HK-2 (cell line): ENCODE measurements at regions not wholly inside any gene's neighbourhood (a gene's known extent, or its start where the extent isn't known, plus 50 kb on each side); places are given as distances from the start of the nearest gene placed in this dataset.

Experiments used
- DNase-seq: peaks from one replicate; pipeline ENCODE4 v3.0.0-alpha.2; 2018; ENCODE audit not compliant: unreplicated experiment

DNA sequence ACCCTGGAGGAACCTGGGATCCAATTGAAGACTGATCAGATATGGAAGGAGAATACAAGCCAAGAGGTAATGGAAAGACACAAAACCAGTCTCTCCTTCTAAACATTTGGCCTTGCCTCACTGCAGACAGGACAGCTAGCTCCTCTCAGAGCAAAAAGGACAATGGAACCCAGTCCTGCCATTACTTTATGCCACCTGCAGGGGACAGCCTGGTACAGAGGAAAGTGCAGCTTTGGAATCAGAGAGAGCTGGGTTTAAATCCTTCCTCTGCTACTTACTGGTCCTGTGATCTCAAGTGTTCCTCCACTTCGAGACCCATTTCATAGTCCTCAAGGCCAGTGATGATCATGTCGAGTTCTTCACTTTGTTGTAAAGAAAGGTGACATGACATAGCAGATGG, 159.4 kb upstream of the SMAD3 start:
- no peak for DNase-seq

DNA sequence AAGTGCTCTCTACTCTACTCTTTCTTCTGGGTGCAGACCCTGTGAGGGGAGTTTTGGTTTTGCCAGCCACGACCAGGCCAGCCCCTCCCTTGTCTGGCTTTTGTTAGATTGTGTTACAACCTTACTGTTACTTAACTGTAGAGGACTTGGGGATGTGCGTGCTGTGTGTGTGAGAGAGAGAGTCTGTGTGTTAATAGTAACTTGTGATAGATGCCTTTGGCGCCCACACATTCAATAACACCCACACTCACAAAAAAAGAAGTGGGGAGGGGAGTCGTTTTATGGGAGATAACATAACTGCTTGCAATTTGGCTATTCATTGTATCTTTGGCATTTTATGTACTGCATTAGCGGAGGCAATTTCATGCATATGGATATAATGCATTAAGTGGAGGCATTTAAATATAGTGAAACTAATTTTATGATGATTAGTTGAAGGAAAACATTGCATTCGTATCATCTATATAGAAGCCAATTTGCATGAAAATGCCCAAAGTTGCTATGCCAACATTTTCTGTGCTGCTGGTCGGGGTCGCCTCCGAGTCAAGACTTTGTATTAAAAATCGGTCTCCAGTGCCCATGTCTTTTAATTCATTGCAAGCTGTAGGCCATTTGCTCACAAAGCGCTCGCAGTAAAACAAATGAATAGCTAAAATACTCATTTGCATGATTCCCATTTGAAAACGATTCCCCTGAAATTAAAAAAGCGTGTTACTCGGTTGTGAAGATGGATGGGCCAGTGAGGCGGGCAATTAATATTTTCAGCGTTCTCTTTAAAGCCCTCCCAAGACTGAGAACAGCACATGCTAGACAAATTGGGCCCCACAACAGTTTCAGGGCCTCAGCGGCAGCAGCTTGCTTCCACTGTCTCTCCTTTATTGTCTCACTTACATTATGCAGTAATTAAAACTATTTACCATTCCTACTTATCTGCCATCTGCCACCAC, 158.5 kb upstream of the SMAD3 start:
- no peak for DNase-seq

DNA sequence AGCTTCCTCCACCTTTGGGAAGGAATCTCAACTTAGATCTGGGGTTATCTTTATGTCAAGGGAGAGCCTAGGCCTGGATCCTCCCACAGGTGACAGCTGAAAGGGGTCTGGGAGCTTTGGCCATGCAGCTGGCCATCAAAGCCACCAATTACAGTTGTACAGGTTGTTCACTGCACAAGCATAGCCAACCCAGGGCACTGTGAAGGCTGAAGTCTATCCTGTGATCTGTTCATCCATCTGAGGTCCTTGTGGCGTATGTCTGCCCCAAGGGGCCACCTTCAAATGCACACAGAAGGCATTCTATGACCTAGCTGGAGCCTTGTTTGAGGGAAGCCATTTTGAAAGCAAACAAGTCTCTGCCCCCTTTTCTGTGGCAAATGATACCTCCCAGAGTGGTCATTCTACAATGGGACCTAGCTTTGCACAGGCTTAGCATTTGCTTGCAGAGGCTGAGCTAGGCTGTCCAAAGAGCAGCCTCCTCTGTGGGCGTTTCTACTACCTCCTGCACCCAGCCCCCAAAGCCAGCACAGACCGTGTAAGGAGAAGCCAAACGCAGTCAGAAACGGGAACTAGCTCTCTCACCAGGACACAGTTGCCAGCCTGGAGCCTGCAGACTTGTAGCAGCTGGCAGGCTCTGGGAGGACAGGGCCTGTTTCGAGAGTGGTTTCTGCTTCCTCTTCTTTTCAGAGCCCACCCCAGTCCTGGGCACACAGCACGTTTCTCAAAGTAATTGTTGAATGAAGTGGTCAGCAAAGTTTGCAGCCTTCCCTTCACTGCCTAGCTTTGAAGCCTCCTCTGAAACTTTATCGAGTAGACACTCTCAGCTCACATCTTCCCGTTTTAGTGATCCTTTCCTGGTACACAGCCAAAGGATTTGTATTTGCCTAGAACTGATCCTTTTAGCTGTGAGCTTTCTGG, 157.3 kb upstream of the SMAD3 start:
- no peak for DNase-seq

DNA sequence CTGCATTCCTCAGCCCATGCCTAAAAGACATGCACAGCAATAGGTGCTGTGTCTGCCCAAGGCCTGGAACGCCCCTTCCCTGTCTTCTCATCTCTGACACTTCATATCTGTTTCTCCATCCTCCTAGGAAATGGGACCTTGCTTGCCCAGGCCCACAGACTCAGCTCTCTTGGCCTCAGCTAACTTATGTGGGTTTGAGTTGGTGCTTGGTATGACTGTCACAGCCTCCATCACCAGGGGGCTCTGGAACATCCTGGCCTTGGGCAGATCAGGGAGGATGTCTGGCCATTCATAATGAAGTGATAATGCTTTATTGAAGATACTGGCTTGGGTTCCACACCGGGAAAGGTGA, 156.7 kb upstream of the SMAD3 start:
- no peak for DNase-seq

DNA sequence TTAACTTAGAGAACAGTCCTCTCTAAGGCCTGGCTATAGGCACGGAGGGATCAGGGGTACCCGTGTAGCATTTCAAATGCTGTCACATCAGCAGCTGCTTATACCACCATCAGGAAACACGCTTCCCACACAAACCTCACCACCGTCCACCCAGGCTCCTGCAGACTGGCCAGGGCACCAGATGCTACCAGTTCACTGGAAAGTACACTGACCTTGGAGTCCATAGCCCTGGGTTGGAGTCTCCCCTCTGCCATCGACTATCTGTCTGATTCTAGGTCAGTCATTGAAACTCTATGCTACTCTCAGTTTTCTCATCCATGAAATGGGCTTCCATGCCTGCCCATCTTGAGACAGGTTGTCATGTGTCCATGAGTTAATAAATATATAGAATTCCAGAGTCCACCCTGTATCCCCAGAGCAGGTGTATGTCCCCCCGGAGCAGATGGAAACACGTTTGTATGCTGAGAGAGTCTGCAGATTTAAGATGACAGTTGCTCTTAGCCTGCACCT, 156.0 kb upstream of the SMAD3 start:
- DNase-seq = no peak

DNA sequence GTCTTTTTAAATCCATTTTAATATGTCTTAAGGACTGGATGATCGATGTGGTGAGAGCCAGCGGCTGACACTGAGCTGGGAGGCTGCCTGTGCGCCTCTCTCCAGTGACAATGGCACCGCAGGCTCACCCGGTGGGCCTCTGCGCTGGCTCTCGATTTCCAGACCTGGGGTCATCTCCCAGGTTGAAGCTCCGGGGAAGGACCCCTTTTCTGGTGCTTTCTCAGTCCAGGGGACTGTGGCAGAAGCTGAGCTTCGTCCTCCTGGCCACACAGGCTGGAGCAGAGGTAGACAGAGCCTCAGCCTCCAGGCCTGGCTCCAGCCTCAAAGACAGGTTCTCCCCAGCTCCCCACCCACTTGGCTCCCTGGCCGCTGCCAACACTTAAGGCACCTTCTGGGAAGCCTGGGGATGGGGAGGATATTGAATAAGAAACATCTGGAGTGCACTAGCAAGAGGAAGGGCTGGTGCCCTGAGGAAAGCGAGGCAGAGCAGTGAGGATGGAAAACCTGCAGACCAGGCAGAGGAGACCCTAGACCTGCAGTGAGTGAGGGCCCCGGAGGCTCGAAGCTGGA, 154.2 kb upstream of the SMAD3 start:
- no peak for DNase-seq

DNA sequence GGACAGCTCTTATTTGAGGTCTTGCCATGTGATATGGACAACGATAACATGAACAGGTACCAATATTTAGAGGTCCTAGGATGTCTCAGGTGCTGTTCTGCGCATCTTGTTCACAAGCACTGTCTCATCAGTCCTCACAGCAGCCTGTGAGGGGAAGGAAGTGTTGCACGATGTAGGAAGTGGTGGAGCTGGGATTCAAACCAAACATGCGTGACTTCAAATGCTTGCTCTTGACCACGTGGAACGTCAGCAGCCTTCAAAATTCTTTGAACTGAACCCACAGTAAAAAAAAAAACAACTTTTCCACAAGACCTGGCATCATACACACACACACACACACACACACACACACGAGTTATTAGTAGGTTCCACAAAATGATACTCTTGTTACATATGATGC, 153.4 kb upstream of the SMAD3 start:
- DNase-seq = no peak

DNA sequence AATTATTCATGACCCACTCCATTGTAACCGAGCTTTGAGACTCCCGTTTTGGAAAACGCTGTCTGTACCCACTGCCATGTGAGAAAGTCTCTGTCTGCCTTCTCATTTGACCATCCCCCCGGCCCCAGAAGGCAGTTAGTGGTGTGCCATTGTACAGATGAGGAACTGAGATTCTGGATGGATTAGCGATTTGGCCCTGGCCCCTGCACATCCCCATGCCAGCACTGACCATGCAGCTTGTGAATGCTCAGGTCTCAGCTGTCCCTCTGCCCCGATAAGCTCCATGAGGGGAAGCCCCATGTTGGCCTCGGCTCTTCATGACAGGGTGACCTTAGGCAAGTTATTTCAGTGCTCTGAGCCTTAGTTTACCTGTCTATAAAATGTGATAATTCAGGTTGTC, 153.0 kb upstream of the SMAD3 start:
- no peak for DNase-seq

DNA sequence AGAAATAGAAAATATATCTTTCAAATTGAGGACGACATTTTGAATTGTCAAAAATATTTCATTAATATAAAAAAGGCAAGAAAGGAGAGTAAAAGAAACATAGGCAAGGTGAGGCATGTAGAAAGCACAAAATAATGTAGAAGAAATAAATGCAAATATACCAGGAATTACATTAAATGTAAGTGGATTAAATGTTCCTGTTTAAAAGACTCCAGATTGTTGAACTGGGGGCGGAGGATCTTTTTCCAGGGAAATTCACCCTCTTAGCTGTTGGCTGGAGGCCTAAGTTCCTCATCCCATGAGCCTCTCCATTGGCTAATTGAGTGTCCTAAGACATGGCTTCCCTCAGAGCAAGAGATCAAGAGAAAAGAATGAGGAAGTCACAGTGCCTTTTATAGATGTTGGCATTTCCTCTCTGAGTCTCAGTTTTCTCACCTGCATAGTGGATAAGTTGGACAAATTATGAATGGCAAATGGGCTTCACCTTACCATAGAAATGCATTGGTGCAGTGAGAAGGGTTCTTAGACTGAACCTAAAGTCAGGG, 147.4 kb upstream of the SMAD3 start:
- DNase-seq = no peak

DNA sequence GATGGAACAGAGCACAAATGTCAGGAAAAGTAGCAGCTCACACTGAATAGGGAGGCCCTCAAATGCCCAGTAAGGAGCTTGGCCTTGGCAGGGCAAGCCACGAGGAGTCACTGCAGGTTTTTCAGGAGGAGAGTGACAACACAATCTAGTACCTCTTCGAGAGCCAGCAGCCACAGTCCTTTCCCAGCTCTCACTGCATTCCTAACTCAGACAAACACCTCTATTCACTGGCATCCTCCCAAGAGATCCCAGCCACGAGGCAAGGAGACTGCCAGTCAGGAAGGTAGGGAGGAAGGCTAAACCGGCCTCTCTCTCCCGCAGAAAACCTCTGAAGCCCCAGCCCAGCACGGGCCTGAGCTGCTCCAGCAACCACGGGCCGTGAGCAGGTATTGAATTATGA, 146.0 kb upstream of the SMAD3 start:
- DNase-seq = no peak

DNA sequence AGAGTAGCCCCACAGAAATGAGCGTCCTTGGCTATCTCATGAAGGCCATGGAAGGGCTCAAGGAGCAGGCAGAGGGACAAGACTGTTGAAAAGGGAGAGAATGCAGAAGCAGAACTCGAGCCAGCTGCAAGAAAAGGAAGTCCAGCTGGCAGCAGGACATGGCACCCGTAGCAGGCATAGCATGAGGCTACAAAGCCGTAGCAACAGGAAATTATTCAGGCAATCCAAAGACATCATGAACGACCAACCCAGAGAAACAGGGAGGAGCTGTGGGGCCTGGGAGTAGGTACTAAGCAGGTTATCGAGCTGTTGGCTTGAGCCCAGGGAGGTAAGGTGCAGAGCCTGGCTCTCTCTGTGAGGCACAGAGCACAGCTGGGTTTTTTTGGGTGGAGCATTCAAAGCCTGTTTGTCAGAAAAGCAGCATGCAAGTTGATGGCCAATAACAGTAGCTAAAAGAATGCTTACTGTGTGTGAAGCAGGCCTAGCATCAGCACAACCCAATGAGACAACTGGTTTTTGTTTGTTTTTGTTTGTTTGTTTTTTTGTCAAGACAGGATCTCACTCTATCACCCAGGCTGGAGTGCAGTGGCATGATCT, 144.0 kb upstream of the SMAD3 start:
- no peak for DNase-seq

DNA sequence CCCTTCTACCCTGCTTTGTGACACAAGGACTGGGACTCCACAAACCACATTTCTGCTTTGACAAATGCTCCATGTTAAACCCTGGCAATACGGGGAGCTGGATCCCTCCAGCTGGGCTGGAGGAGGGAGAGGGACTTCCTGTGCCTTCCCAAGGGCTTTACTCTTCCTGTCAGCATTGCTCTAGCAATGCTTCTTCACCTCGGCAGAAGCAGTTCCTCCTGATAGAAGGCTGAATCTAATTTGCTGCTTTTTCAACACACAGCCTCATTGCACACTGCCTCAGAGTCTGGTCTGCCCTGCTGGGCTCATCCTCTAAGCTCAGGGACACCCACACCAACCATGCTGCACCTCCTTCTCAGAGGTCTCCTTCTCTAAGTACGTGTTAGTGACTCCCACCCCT, 142.8 kb upstream of the SMAD3 start:
- DNase-seq = no peak

DNA sequence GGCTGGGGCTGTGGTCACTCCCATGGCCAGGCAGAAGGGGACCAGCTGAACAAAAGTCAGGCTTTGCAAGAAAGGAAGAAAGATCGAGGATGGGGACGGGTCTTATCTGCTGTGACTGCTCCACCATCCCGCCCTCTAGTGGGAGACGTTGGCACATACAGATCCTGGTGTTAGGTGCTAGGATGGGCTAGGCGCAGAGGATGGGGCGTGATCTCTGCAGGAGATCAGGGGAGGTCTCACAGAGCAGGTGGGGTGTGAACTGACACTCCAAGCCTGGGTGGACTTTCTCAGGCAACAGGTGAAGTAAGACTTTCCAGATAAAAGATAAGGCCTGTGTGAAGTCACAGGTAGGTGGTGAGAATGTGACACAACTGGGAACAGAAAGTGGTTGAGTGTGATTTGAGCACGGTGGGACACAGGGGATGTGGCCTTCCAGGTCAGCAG, 141.9 kb upstream of the SMAD3 start:
- no peak for DNase-seq

DNA sequence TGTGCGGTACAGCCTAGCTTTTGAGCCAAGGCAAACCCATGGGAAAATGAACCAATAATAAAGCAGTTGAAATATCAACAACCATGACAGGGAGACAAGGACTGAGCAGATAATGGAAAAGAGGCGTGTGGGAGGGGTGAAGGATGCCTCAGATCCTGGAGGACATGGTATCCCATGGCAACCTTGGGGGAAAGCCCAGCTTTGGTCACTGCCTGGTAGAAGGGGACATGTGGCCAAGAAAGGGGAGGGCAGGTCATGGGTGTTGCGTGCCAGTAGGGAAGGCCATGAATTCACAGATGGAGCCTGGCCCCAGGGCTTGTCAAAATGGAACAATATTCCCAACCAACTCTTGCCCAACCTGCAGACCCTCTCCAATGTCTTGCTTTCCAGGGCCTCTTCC, 140.5 kb upstream of the SMAD3 start:
- no peak for DNase-seq

DNA sequence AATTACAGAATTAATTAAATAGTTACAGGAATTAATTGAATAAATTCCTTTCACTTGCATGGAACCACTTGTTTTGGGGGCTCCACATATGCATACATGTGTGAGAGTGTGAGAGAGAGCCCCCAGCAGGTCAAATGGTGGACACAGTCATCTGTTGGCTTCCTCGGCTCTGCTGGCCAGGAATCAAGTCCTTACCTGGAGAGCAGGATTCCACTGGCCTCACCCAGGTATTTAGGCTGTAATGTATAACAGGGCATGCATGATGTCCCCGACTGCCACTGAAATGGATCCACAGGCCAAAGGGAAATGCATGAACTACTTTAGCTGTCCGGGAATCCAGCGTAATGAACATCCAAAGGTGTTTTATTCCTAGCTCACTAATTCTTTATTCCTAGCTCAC, 139.7 kb upstream of the SMAD3 start:
- DNase-seq = no peak

DNA sequence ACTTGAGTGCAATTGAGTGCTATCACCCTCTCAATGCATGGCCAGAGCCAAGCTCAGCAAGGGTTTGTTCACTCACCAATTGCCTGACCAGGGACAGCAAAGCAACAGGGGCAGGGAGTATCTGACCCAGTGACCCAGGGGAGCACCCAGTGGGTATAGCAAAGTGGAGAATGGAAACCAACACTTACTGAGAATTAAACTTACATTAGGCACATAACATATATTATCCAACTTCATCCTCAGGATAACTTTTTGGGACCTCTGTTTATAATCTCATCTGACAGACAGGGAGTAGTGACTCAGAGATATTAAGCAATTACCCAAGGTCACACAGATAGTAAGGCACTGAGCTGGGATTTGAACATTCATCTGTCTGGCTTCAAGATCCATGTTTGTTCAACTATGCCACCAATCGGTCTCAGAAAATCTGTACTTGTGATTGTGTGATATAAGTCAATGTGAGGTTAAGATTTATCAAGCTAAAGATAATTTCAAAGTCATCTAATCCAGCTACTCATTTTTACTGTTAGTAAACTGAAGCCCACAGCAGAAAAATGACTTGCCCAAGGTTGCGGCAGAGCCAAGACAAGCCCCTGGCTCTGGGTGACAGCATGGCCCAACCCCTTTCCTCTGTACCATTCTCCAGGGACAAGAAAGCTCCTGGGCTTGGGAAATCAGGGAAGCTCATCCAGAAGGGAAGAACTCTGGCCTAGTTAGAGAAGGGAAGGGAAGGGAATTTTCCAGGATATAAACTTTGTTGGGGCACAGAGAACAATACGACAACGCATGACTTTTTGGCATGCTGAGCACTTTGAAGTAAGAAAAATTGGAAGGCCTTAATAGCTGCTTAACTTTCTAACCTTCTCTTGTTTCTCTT, 138.0 kb upstream of the SMAD3 start:
- DNase-seq = no peak

DNA sequence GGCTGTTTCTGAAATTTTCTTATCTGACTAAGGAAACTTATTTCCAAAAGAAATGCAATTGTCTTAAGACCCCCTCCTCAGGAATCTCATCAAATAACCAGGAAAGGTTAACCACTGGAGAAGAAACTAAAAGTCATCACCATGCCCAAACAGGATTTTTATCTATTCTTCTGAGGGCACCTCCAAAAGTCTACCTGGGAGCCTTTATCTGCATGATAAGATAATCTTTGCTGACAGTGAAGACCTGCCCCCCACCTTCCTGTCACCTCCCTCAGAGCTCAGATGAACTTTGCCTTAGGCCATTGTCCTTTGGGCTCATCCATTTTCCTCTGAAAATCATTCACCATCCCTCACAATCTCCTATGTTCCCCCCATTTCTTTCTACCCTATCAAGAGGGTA, 137.3 kb upstream of the SMAD3 start:
- no peak for DNase-seq

DNA sequence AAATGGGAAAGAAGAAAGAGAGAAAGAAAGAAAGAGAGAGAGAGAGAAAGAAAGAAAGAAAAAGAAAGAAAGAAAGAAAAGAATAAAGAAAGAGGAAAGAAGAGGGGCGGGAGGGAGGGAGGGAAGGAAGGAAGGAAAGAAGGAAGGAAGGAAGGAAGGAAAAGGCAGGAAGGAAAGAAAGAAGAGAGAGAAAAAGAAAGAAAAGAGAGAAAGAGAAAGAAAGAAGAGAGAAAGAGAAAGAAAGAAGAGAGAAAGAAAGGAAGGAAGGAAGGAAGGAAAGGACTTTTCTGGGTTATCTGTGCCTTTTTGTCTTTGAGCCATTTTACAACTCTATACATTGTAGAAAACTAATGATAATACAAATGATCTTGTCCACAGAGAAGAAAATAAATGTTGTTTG, 136.6 kb upstream of the SMAD3 start:
- no peak for DNase-seq

DNA sequence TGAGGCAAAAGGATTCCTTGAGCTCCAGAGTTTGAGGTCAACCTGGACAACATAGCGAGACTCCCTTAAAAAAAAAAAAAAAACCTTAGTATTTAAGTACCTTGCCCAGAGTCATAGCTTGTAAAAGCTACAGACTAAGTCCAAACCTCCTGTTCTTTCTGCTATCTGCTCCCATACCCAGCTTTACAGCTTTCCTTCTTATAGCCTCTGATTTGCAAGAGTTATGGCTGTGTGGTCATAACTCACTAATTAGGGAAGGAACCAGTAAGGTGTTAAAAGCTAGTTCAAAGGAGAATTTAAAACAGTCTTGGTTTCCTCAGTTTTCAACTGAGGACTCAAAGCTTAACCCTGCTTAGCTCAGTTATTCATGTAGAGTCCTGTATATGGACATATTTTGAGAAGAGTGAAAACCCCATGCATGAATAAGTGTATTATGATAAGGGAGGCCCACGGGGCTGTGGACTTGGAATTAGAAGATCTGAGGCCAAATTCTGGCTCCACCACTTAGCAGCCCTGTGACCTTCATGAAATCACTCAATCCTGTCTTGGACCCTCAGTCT, 135.5 kb upstream of the SMAD3 start:
- DNase-seq = no peak
